ENCODE measurements at regions not wholly inside any gene's neighbourhood (a gene's known extent, or its start where the extent isn't known, plus 50 kb on each side); places are given as distances from the start of the nearest gene placed in this dataset.

GRCh38 chr12:40565029-40565633 is 127.1 kb upstream of the CNTN1 start:
- peak; percentile 22; the same call in 1 of the 2 replicates for TF ChIP-seq CTCF (conservative IDR thresholded peaks at IDR 0.05; ENCODE audit: low read length)
- TF ChIP-seq EZH2phosphoT487 (IDR thresholded peaks at IDR 0.05; ENCODE audit: borderline replicate concordance), result no peak
